ENCODE measurements at regions not wholly inside any gene's neighbourhood (a gene's known extent, or its start where the extent isn't known, plus 50 kb on each side); places are given as distances from the start of the nearest gene placed in this dataset.

DNA sequence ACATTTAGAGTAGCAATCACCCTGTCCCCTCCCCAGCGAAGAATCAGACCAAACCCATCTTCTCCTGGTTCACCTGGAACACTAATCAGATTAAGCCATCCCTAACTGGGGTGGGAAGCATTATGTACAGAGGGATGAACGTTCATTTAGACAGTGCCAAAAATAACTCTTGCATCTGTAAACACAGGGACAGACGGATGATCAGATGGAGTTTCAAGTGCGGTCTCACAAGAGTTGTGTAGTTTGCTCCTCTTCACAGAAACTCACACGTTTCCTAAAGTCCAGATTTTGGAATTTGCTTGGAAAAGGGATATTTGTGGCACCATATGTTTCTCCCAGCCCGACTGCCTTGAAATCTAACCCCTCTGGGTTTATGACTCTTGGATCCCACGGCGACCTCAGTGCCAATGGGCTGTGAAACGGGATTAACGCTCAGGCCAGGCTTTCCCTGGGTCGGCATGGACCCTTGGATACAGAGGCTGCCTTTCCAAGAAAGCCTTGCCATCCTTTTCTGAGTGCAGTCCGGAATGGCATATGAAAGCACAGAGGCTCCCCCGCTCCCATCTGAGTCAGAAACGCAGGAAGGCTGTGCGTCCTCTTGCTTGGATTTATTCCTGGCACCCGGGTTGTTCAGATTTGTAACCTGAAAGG is 293.2 kb upstream of the HABP2 start:
- TF ChIP-seq CTCF (conservative IDR thresholded peaks at IDR 0.05) = no peak
- TF ChIP-seq EZH2 (IDR thresholded peaks at IDR 0.05; ENCODE audit: low read depth) = no peak

All from PC-9 (cell line).